Hematopoietic multipotent progenitor cell treated with erythropoietin and hydrocortisone succinate and interleukin-3 and kit ligand, for 17 days (in vitro differentiated cells): ENCODE measurements at regions not wholly inside any gene's neighbourhood (a gene's known extent, or its start where the extent isn't known, plus 50 kb on each side); places are given as distances from the start of the nearest gene placed in this dataset.

Experiments
- DNase-seq: peaks from one replicate; pipeline ENCODE4 v3.0.0-alpha.2; 2015; ENCODE audit warnings: low spot score

DNA sequence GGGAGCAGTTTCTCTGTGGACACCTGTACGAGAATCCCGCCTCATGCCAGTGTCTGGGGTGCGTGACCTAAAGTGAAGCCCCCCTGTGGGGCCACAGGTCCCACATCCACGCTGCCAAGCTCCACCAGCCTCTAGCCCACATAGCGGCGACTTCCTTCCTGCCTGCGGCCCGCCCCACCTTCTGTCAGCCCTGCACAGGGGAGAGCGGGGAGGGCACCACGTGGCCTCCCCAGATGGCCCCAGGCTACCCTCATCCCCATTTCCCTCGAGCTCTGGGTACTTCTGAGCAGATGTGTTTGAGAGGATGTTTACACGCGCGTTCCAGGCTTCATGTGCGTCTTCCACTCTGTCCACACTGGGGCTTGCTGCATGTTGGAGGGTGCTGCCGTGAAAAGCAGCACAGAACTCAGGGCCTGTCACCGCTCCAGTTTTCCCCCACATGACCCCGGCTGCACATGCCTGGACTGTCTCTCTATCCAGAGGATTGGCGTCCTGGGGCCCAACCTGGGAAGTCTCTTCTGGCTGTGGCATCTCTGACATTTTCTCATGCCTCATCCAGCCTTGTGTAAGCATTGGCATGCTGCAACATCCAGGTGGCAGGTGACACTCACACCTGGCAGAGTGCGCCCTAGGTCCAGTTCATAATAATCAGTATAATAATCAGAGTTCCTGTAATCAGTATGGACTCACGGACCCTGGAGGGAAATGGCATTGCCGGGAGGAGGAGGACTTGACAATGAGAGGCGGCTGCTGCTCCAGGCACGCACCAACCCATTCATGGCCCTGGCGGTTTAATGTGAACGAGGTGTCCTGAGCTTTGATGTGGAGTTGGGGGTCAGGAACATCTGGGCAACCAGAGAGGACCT, 146.3 kb upstream of the TWIST2 start:
- DNase-seq: no peak

DNA sequence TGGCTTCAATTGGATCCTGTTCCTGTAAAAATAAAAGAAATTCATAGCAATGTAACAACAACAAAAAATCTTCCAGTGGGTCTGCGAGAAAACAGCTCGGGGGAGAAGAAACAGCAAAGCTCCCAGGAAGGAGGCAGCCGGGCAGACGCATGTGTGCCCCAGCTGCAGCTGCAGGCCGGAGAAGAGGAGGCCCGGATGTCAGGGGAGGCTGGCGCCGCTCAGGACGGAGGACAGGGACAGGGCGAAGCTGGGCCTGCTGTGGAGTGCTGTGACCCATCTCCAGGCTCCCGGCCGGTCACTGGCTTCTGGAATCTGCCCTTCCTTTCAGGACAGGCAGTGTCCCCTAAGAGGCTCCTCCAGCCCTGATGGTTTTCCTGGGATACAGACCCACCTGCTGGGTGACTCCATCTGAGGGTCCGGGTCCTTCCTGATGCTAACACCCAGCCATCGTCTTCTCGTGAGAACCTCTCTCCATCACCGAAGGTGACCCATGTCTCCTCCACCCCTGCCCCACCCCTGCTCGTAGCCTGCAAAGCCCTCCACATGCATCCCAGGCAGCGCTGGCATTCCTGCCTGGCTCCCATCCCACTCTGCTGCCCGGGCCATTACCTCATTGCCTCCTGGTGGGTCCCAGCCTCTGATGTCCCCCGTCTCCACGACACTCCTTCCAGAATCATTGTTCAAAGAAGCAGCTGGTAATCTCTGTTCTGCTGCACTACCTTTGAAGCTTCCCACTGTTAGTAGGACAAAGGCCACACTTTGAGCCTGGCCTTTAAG, 145.4 kb upstream of the TWIST2 start:
- DNase-seq: no peak

- no peak for DNase-seq
Observed at GRCh38 chr2:238703053-238703415, 144.9 kb upstream of the TWIST2 start.

GRCh38 chr2:238703436-238703835, 144.4 kb upstream of the TWIST2 start:
- no peak for DNase-seq

DNA sequence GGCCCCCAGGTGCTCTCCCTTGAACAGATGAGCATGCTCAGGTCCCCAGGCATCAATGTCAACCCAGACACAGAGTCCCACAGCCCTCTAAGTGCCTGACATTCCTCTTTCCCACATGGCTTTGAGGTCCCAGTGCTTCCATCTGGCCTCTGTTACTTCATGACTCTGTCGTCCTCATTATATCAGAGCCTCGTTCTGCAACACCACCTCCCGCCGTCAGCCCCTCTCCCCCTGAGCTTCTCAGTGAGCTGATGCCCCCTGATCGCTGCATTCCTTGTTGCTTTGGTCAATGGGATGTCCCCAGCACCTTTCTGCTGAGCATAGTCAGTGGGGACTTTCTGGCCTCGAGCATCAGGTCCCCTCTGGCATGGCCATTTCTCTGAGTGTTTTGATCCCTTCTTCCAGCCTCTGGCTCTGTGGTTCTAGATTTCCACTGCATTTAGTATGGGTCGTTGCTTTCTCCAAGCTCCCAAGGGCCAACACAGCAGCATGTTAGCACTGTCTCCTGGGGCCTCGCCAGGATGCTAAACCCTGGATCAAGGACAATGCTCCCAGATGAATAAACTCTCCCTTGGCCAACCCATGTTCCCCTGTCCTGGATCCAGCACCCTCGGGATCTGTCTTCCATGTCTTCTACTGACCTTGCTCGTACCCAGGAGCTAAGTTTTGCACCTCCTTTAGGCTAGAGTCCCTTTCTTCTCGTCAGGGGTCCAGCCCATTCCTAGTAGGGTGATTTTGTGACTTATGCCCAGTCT, 143.2 kb upstream of the TWIST2 start:
- no peak for DNase-seq

GRCh38 chr2:238706163-238706562, 141.7 kb upstream of the TWIST2 start:
- DNase-seq: no peak

GRCh38 chr2:238706673-238707072, 141.2 kb upstream of the TWIST2 start:
- DNase-seq: no peak

DNA sequence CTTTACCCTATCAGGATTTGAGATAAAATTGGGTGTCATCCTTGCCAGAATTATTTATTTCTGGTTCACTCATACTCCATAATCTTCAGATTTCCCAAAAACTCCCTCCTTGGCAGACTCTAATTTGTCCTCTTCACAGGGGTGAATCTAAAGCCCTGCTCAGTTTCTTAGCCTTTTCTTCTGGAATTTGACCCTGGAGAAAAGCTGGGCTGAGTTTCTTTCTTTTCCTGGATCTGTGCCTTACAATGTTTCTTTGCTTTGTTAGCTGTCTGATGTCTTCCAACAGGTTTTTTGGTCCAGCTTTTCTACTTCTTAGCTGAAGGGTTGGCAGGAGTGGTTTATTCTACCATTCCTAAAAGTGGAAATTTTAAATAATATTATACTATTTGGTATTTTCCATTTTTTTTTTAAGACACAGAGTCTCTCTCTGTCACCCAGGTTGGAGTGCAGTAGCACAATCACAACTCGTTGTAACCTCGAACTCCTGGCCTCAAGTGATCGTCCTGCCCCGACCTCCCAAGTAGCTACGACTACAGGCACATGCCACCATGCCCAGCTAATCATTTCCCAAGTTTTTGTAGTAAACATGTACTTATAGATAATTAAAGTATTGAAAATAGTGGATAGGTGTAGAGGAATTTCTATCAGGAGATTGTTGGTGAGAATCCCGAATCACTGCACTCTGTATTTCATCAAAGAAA, 138.4 kb upstream of the TWIST2 start:
- no peak for DNase-seq

DNA sequence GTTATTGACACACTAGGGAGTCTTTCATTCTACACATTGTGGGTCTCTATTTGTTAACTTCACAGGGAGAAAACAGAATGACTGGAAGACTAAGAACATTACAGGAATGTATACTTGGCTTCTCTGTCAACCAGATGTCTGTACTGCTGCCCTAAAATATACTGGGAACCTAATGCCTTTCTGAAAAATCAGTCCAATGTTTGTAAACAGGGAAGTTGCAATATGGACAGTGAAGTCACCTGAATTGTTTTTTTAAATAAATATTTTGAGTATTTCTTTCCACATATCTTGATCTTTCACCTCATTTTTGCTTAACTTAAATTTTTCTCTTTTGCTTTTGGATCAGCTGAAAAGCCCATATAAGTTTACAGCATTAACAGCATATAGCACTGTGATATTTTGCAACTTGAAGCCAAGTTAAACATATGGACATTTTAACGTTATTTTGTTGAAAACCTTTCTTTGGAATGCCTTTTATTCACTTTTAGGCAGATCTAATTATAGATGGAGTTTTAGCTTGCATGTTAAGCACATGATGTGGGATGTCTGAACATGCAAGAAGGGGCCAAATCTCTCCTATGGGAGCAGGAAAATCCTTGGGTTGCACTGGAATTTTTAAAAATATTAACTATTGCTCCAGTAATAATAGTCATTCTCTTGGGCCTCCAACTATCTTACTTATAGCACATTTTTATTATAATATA, 137.7 kb upstream of the TWIST2 start:
- no peak for DNase-seq

DNA sequence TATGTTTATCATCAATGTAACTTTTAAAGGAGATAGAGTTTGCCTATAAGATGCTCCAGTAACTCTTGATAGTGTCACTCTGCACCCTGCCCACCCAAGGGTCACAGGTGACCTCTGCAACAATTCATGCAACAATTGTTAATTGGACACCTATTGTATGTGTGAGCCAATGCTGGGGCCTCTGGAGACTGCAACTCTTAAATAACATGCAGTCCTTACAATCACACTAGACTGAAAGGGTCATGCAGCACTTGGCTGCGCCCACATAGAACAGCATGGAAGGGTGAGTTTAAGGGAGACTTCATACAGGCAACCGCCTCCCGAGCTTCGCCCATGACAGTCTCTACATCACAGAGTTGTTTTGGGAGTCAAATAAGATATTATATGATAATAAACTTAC, 137.1 kb upstream of the TWIST2 start:
- DNase-seq: no peak

GRCh38 chr2:238711346-238711745, 136.5 kb upstream of the TWIST2 start:
- no peak for DNase-seq

- no peak for DNase-seq
Observed at GRCh38 chr2:238712011-238712410, 135.9 kb upstream of the TWIST2 start.

DNA sequence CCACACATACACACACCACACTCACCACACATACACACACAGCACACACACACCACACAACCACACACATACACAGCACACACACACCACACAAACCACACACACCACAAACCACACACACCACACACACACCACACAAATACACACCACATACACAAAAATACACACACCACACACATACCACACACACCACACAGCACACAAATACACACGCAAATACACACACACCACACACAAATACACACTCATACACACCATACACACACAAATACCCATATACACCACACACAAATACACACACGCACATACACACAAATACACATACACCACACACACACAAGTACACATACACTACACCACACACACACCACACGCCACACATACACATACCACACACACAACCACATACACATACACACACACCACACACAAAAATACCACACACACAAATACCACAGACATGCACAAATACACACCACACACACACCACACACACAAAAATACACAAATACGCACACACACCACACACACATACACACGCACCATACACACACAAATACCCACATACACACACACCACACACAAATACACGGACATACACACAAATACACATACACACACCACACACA, 134.6 kb upstream of the TWIST2 start:
- no peak for DNase-seq

DNA sequence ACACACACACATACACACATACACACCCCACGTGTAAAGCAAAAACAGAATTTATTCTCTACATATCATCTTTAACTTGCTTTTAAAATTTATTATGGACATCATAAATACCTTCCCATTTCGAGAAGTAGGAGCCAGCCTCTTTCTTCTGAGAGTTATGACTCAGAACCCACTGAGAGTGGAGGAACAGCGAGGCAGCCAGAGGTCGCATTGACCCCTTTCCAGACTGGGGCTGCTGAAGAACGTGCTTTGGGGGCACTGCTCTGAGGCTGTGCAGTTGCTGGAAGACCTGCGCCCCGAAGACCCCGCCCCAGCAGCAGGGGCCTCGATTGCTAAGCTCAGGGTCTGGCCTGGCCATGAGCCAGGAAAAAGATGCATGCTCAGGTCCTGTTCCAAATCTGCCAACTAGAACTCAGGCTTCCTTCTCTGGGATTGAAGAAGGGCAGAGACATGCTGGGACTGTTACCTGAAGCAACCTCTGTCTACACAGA, 133.8 kb upstream of the TWIST2 start:
- DNase-seq: no peak

DNA sequence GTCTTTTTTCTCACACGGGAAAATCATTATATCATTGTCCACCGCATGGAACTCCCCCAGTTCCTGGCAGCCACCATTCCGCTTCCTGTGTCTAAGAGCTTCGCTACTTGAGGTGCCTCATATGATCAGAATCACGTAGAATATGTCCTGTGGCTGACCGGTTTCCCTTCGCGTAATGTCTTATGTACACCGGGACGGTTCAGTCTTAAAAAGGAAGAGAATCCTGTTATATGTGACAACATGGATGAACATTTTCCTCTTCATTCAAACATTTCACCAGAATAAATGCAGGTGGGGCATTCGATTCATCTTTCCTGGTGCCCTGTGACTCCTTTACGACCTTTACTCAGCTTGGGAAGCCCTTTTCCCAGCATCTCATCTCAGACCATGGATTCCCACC, 131.7 kb upstream of the TWIST2 start:
- no peak for DNase-seq

- DNase-seq: no peak
Observed at GRCh38 chr2:238716585-238716984, 131.3 kb upstream of the TWIST2 start.

- DNase-seq: no peak
Observed at GRCh38 chr2:238717084-238717483, 130.8 kb upstream of the TWIST2 start.

- DNase-seq: no peak
Observed at GRCh38 chr2:238719641-238720040, 128.2 kb upstream of the TWIST2 start.

- peak; percentile 13 for DNase-seq
Observed at GRCh38 chr2:238720232-238720672, 127.6 kb upstream of the TWIST2 start.

- DNase-seq: no peak
Observed at GRCh38 chr2:238722181-238722580, 125.7 kb upstream of the TWIST2 start.

DNA sequence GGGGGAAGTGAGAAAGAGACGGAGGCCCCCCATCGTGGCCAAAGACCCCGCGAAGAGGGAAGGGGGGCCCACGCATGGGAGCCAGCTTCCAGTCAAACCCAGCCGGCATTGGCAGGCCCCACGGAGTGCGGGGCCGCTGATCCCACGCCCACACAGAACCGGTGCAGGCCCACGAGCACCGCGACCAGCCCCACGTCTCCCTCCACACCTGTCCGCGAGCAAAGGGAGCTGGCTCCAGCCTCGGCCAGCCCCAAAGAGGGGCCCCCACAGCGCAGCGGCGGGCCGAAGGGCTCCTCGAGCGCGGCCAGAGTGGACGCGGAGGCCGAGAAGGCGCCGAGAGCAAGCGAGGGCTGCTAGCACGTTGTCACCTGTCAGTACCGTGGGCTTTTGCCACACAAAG, 125.0 kb upstream of the TWIST2 start:
- no peak for DNase-seq
